Fibroblast of peridontal ligament (primary cell): ENCODE measurements at regions not wholly inside any gene's neighbourhood (a gene's known extent, or its start where the extent isn't known, plus 50 kb on each side); places are given as distances from the start of the nearest gene placed in this dataset.

ENCODE experiments used
- DNase-seq: peaks from one replicate; pipeline ENCODE4 v3.0.0-alpha.2; 2010; ENCODE audit errors: extremely low read depth

GRCh38 chr2:16319551-16320121, 346.0 kb downstream of the CYRIA start:
- no peak for DNase-seq

- DNase-seq = no peak
Observed at GRCh38 chr2:16318474-16319195, 347.0 kb downstream of the CYRIA start.

GRCh38 chr2:16318051-16318450, 347.6 kb downstream of the CYRIA start:
- DNase-seq = no peak

- no peak for DNase-seq
Observed at GRCh38 chr2:16317211-16317830, 348.3 kb downstream of the CYRIA start.

- DNase-seq = no peak
Observed at GRCh38 chr2:16316456-16317210, 349.0 kb downstream of the CYRIA start.

GRCh38 chr2:16315908-16316307, 349.7 kb downstream of the CYRIA start:
- no peak for DNase-seq

- no peak for DNase-seq
Observed at GRCh38 chr2:16315458-16315835, 350.2 kb downstream of the CYRIA start.

GRCh38 chr2:16314691-16315457, 350.8 kb downstream of the CYRIA start:
- no peak for DNase-seq

GRCh38 chr2:16314001-16314400, 351.6 kb downstream of the CYRIA start:
- DNase-seq = no peak

GRCh38 chr2:16313235-16313975, 352.2 kb downstream of the CYRIA start:
- no peak for DNase-seq

GRCh38 chr2:16312771-16313170, 352.9 kb downstream of the CYRIA start:
- no peak for DNase-seq

- DNase-seq = no peak
Observed at GRCh38 chr2:16311521-16312440, 353.9 kb downstream of the CYRIA start.

GRCh38 chr2:16308816-16309215, 356.8 kb downstream of the CYRIA start:
- no peak for DNase-seq

GRCh38 chr2:16304876-16305590, 360.6 kb downstream of the CYRIA start:
- no peak for DNase-seq

- DNase-seq = no peak
Observed at GRCh38 chr2:16303761-16304160, 361.9 kb downstream of the CYRIA start.

- DNase-seq = no peak
Observed at GRCh38 chr2:16303273-16303577, 362.4 kb downstream of the CYRIA start.

GRCh38 chr2:16302431-16303272, 362.3 kb downstream of the MYCN start:
- no peak for DNase-seq

GRCh38 chr2:16301961-16302360, 361.6 kb downstream of the MYCN start:
- no peak for DNase-seq

GRCh38 chr2:16298866-16299265, 358.5 kb downstream of the MYCN start:
- DNase-seq = no peak
